Vagina (tissue), 2 donors: ENCODE measurements at regions not wholly inside any gene's neighbourhood (a gene's known extent, or its start where the extent isn't known, plus 50 kb on each side); places are given as distances from the start of the nearest gene placed in this dataset.

ENCODE experiments used
- CTCF ChIP-seq, 3 experiments: fragments of 450-650 bp in 2 of 3; fragments of 200-600 bp in 1 of 3; sonication (generic) in 1 of 3; IDR thresholded peaks; one replicate each; pipeline ENCODE4 v1.5.1; 2017 to 2019; ENCODE audit warnings: antibody characterized with exemption in 3 of 3, mild to moderate bottlenecking in 2 of 3, moderate library complexity in 2 of 3
- POLR2A ChIP-seq, 2 donors: fragments of 450-650 bp; IDR thresholded peaks; one replicate each; pipeline ENCODE4 v1.6.1; 2017; ENCODE audit warnings: antibody characterized with exemption in 2 of 2, mild to moderate bottlenecking in 2 of 2, moderate library complexity in 2 of 2
- POLR2AphosphoS5 ChIP-seq, 2 donors: sonication (generic); formaldehyde crosslinking; IDR thresholded peaks; one replicate each; pipeline ENCODE4 v1.9.0; 2017; ENCODE audit warnings: antibody characterized with exemption in 2 of 2, mild to moderate bottlenecking in 2 of 2, low read depth in 1 of 2; ENCODE audit not compliant: insufficient read depth in 1 of 2

- TF ChIP-seq CTCF (IDR thresholded peaks at IDR 0.05) (no peak), POLR2A (IDR thresholded peaks at IDR 0.05) (no peak), POLR2AphosphoS5 (IDR thresholded peaks at IDR 0.05; ENCODE audit: insufficient read depth in 1 of 2, low read depth in 1 of 2) (no peak)
Observed at GRCh38 chr12:70060634-70061033, 182.6 kb upstream of the CNOT2 start.
